Mucosa of rectum (tissue), 2 donors: ENCODE measurements at regions not wholly inside any gene's neighbourhood (a gene's known extent, or its start where the extent isn't known, plus 50 kb on each side); places are given as distances from the start of the nearest gene placed in this dataset.
"Not testable (repeated sequence)": the region's sequence is repeated elsewhere in the genome, so short reads cannot be mapped to it uniquely, and the experiment has no call there.

ENCODE experiments used
- H3K27ac ChIP-seq, 2 donors: one replicate each; pipeline ENCODE4 v1.7.0; 2013; ENCODE audit warnings: inconsistent platforms in 2 of 2, low read depth in 2 of 2, low read length in 2 of 2
- H3K27me3 ChIP-seq, 2 donors: one replicate each; pipeline ENCODE4 v1.7.0; 2013; ENCODE audit warnings: low read length in 2 of 2; ENCODE audit not compliant: control insufficient read depth in 2 of 2, insufficient read depth in 2 of 2
- H3K36me3 ChIP-seq, 2 donors: one replicate each; pipeline ENCODE4 v1.7.0; 2013; ENCODE audit warnings: low read length in 2 of 2; ENCODE audit not compliant: control insufficient read depth in 2 of 2, insufficient read depth in 2 of 2
- H3K4me1 ChIP-seq, 2 donors: one replicate each; pipeline ENCODE4 v1.7.0; 2013; ENCODE audit warnings: low read length in 2 of 2, mild to moderate bottlenecking in 1 of 2; ENCODE audit not compliant: control insufficient read depth in 2 of 2, insufficient read depth in 2 of 2
- H3K4me3 ChIP-seq, 2 donors: one replicate each; pipeline ENCODE4 v1.7.0; 2013; ENCODE audit warnings: low read length in 2 of 2
- H3K9ac ChIP-seq, 2 donors: one replicate each; pipeline ENCODE4 v1.7.0; 2013; ENCODE audit warnings: low read length in 2 of 2, low read depth in 1 of 2, mild to moderate bottlenecking in 1 of 2
- H3K9me3 ChIP-seq, 2 donors: one replicate each; pipeline ENCODE4 v1.7.0; 2013; ENCODE audit warnings: low read length in 2 of 2; ENCODE audit not compliant: control insufficient read depth in 2 of 2
- donor health status: healthy.
- donor health status: Normal muscosa, but diverticular disease.

GRCh38 chr2:182593394-182593975, 122.6 kb upstream of the DNAJC10 start:
- H3K27ac ChIP-seq, result no peak overlapping the region
- H3K9ac ChIP-seq, result no peak overlapping the region
- no peak overlapping the region for H3K4me3 ChIP-seq
- H3K27me3 ChIP-seq, result no peaks in the 10 kb centered on the region
- no peaks in the 10 kb centered on the region for H3K36me3 ChIP-seq
- H3K4me1 ChIP-seq, result no peaks in the 10 kb centered on the region
- H3K9me3 ChIP-seq, result no peaks in the 10 kb centered on the region

DNA sequence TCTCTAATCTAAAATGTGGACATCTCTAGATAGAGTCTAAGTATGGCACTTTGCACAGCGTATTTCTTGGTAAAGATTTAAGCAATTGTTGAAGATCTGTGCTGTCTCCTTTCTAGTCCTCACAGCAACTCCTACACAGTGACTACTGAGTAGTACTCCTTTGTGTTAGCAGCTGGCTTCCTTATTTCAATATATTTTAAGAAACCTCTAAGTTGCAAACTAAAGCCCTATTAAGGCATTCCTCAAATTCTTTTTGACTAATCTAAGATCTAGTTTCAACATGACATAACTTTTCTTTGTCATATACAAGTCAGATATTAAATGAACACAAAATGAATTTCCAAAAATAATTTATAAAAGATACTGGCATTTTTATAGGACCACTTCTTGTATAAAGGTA, 121.8 kb upstream of the DNAJC10 start:
- no peaks in the 10 kb centered on the region for H3K4me1 ChIP-seq
- no peaks in the 10 kb centered on the region for H3K36me3 ChIP-seq
- H3K9ac ChIP-seq, result no peak overlapping the region
- H3K27ac ChIP-seq, result no peak overlapping the region
- no peaks in the 10 kb centered on the region for H3K27me3 ChIP-seq
- H3K9me3 ChIP-seq, result no peaks in the 10 kb centered on the region
- H3K4me3 ChIP-seq, result no peak overlapping the region

DNA sequence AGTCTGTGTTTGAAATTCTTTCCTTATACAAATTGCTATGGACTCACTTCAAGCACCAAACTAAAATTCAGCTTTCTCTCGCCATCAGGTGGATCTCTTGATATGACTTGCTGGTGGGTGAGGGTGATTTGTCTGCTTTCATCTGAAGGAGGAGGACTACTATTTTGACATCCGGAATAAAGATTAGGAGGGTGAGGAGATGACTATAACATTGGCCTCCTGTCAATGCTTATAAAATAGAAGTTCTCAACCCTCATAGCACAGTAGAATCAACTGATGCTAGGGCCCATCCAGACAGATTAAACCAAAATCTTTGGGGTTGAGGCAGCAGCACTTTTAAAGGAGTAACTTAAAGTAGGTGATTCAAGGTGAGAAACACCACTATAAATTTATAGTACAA, 120.4 kb upstream of the DNAJC10 start:
- Histone ChIP-seq H3K9me3 (no peaks in the 10 kb centered on the region), H3K4me3 (no peak overlapping the region), H3K9ac (no peak overlapping the region), H3K27me3 (no peaks in the 10 kb centered on the region), H3K27ac (no peak overlapping the region), H3K36me3 (no peaks in the 10 kb centered on the region), H3K4me1 (no peaks in the 10 kb centered on the region)

DNA sequence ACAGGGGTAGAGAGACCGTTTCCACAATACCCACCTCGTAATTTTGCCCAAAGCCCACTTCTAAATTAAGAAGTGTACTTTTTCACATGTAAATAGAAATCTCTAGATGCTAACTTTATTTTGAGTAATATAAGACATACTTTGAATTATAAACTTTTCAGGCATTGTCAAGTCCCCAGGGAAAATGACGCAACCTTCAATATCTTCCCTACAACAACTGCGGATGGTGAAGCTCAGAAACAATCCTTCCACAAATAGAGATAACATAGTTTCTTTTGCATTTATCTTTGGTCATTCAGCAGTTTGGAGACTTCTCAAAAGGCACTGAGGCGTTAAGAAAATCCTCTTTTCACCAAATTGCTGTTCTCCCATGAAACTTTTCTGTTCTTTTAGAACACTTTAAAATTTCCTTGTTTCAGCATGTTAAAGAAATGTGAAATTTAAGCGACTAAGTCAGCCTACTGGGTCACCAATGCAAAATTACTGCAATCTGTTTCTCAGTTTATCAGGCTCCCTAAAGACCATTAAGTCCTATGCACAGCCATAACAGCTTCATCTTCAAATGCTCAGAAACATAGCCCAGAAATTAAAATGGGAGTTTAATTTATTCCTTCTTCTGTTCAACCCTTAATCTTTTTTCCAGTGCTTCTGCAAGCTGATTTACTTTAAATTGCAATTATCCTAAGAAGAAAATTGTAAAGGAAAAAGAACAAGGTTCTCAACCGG, 118.3 kb upstream of the DNAJC10 start:
- H3K4me1 ChIP-seq, result no peaks in the 10 kb centered on the region
- H3K36me3 ChIP-seq, result no peaks in the 10 kb centered on the region
- no peaks in the 10 kb centered on the region for H3K27me3 ChIP-seq
- no peak overlapping the region for H3K9ac ChIP-seq
- no peak overlapping the region for H3K27ac ChIP-seq
- H3K4me3 ChIP-seq, result no peak overlapping the region
- H3K9me3 ChIP-seq, result no peaks in the 10 kb centered on the region

- Histone ChIP-seq H3K9ac (no peak overlapping the region), H3K36me3 (no peaks in the 10 kb centered on the region), H3K27me3 (no peaks in the 10 kb centered on the region), H3K27ac (no peak overlapping the region), H3K4me1 (no peaks in the 10 kb centered on the region), H3K9me3 (no peaks in the 10 kb centered on the region), H3K4me3 (no peak overlapping the region)
Observed at GRCh38 chr2:182598626-182599025, 117.4 kb upstream of the DNAJC10 start.

DNA sequence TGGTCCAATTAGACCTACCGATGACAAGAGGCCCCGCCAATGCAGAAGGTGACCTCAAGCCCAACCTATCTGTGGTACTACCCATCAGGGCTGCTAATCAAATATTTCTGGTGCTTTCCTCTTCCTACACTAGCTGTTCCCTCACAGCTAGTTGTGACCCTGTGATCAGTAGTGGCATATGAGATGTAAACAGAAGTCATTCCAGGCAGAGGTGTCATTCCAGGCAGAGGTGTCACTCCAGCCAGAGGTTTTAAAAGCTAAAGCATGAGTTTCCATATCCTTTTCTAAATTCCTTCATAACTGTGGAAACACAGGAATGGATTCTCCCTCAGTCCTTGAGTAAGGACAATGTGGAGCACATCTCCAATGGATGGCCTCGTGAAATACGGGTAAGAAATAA, 110.9 kb upstream of the DNAJC10 start:
- Histone ChIP-seq H3K4me3 (no peak overlapping the region), H3K27me3 (no peaks in the 10 kb centered on the region), H3K9ac (no peak overlapping the region), H3K36me3 (no peaks in the 10 kb centered on the region), H3K27ac (no peak overlapping the region), H3K4me1 (no peaks in the 10 kb centered on the region), H3K9me3 (no peaks in the 10 kb centered on the region)

DNA sequence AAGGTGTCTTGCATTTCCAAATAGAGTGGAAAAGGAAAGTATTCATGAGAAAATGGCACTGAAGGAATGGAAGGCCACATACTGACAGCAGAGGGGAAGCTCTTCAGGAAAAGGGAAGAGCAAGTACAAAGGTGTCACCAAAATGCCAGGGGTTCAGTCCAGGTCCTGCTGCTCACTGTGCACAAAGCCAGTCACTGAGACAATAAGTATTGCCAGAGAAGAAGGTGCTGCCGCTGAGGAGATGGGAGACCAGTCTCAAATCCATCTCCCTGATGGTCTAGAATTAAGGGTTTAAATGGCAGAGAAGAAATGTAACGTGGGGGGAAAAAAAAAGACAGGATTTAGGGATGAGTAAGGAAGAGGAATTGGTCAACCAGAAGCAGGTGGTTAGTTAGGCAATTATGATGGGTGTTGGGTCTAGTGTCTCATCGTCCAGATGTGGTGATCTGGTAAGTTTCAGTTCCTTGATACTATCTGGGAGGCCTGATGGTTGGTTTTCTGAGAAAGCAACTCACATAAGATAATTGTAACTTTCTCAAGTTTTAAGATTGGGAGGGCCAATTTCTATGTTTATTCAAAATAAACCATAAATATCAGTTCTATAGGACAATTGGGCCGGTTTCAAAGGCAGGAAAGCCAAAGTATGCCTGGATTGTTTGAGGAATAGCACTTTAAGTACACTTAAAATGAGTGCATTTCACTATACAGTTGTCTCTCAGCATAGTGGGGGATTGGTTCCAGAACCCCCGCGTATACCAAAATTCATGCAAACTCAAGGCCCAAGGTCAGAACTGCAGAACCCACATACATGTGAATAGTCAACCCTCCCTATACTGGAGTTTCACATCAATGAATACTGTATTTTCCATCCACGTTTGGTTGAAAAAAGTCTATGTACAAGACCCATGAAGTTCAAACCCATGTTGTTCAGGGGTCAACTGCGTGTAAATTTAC, 109.1 kb upstream of the DNAJC10 start:
- Histone ChIP-seq H3K4me3 (no peak overlapping the region), H3K27me3 (no peaks in the 10 kb centered on the region), H3K36me3 (no peaks in the 10 kb centered on the region), H3K4me1 (no peaks in the 10 kb centered on the region), H3K9ac (no peak overlapping the region), H3K27ac (no peak overlapping the region), H3K9me3 (no peaks in the 10 kb centered on the region)

GRCh38 chr2:182608181-182608845, 107.7 kb upstream of the DNAJC10 start:
- H3K27ac ChIP-seq, result no peak overlapping the region
- H3K9me3 ChIP-seq, result no peaks in the 10 kb centered on the region
- no peaks in the 10 kb centered on the region for H3K4me1 ChIP-seq
- no peak overlapping the region for H3K9ac ChIP-seq
- no peaks in the 10 kb centered on the region for H3K27me3 ChIP-seq
- H3K36me3 ChIP-seq, result no peaks in the 10 kb centered on the region
- H3K4me3 ChIP-seq, result no peak overlapping the region

- not testable (repeated sequence) for H3K36me3 ChIP-seq, H3K4me3 ChIP-seq, H3K9ac ChIP-seq, H3K27me3 ChIP-seq, H3K4me1 ChIP-seq, H3K9me3 ChIP-seq, H3K27ac ChIP-seq
Observed at GRCh38 chr2:182609005-182609404, 107.1 kb upstream of the DNAJC10 start.

GRCh38 chr2:182610231-182610630, 105.8 kb upstream of the DNAJC10 start:
- Histone ChIP-seq H3K27ac (no peak overlapping the region), H3K27me3 (no peaks in the 10 kb centered on the region), H3K36me3 (no peaks in the 10 kb centered on the region), H3K9me3 (no peaks in the 10 kb centered on the region), H3K4me1 (no peaks in the 10 kb centered on the region), H3K4me3 (no peak overlapping the region), H3K9ac (no peak overlapping the region)
